Neural progenitor cell (in vitro differentiated cells): ENCODE measurements at regions not wholly inside any gene's neighbourhood (a gene's known extent, or its start where the extent isn't known, plus 50 kb on each side); places are given as distances from the start of the nearest gene placed in this dataset.

Source experiments
- DNase-seq: peaks from one replicate; pipeline ENCODE4 v3.0.0-alpha.2; 2016; ENCODE audit warnings: low spot score
- H2AFZ ChIP-seq: fragments of 200-600 bp; sonication (generic); replicated peaks from 2 replicates; pipeline ENCODE4 v1.6.1; 2016; ENCODE audit warnings: antibody characterized with exemption
- H3F3A ChIP-seq: fragments of 200-600 bp; sonication (generic); 2 replicates; pipeline ENCODE4 v1.6.1; 2016; ENCODE audit warnings: antibody characterized with exemption, low read depth
- H3K27ac ChIP-seq: fragments of 200-600 bp; sonication (generic); 2 replicates; pipeline ENCODE4 v1.5.1; 2016; ENCODE audit warnings: mild to moderate bottlenecking
- H3K27me3 ChIP-seq: fragments of 200-600 bp; sonication (generic); 2 replicates; pipeline ENCODE4 v1.6.1; 2016; ENCODE audit warnings: mild to moderate bottlenecking, moderate library complexity
- H3K36me3 ChIP-seq: fragments of 200-600 bp; sonication (generic); 2 replicates; pipeline ENCODE4 v1.5.1; 2016
- H3K4me1 ChIP-seq: fragments of 200-600 bp; sonication (generic); 2 replicates; pipeline ENCODE4 v1.6.1; 2016; ENCODE audit warnings: mixed run types
- H3K4me2 ChIP-seq: fragments of 200-600 bp; sonication (generic); 2 replicates; pipeline ENCODE4 v1.6.1; 2016
- H3K4me3 ChIP-seq: fragments of 200-600 bp; sonication (generic); 2 replicates; pipeline ENCODE4 v1.5.1; 2016
- H3K79me2 ChIP-seq: fragments of 200-600 bp; sonication (generic); 2 replicates; pipeline ENCODE4 v1.6.1; 2016; ENCODE audit warnings: low read depth
- H3K9ac ChIP-seq: fragments of 200-600 bp; sonication (generic); 2 replicates; pipeline ENCODE4 v1.6.1; 2016
- H3K9me3 ChIP-seq: fragments of 200-600 bp; sonication (generic); 2 replicates; pipeline ENCODE4 v1.5.1; 2016; ENCODE audit warnings: low read depth
- H4K20me1 ChIP-seq: fragments of 200-600 bp; sonication (generic); 2 replicates; pipeline ENCODE4 v1.6.1; 2016; ENCODE audit warnings: low read depth
- H3K27ac Mint-ChIP-seq: 3 replicates; pipeline ENCODE4 v1.8.0; 2021; ENCODE audit warnings: mixed read lengths
- H3K27me3 Mint-ChIP-seq: 2 replicates; pipeline ENCODE4 v1.8.0; 2022; ENCODE audit warnings: low read depth, mild to moderate bottlenecking, inconsistent platforms, moderate library complexity, mixed read lengths; ENCODE audit not compliant: insufficient read depth
- H3K36me3 Mint-ChIP-seq: 3 replicates; pipeline ENCODE4 v1.8.0; 2021; ENCODE audit warnings: mixed read lengths
- H3K4me1 Mint-ChIP-seq: 3 replicates; pipeline ENCODE4 v1.8.0; 2021; ENCODE audit warnings: mixed read lengths
- H3K4me3 Mint-ChIP-seq: 3 replicates; pipeline ENCODE4 v1.8.0; 2021; ENCODE audit warnings: mild to moderate bottlenecking, moderate library complexity, mixed read lengths
- H3K9me3 Mint-ChIP-seq: 3 replicates; pipeline ENCODE4 v1.8.0; 2020; ENCODE audit warnings: mixed read lengths
- CTCF ChIP-seq: fragments of 200-600 bp; sonication (generic); IDR thresholded peaks from 2 replicates; pipeline ENCODE4 v1.5.1; 2017; ENCODE audit warnings: antibody characterized with exemption, mild to moderate bottlenecking
- EZH2 ChIP-seq: fragments of 200-600 bp; sonication (generic); IDR thresholded peaks from 2 replicates; pipeline ENCODE4 v1.6.1; 2017; ENCODE audit warnings: antibody characterized with exemption, mild to moderate bottlenecking, moderate library complexity
- EZH2phosphoT487 ChIP-seq: fragments of 200-600 bp; sonication (generic); IDR thresholded peaks from 2 replicates; pipeline ENCODE4 v1.6.1; 2017; ENCODE audit warnings: antibody characterized with exemption

- Histone ChIP-seq H3K4me2 (no peak overlapping the region), H3K9me3 (no peaks in the 10 kb centered on the region), H4K20me1 (no peaks in the 10 kb centered on the region), H3F3A (peaks cover 23% of the 10 kb centered on the region), H3K9ac (no peak overlapping the region), H3K27me3 (no peaks in the 10 kb centered on the region), H3K4me3 (no peak overlapping the region), H3K36me3 (no peaks in the 10 kb centered on the region), H3K4me1 (peaks cover 28% of the 10 kb centered on the region), H2AFZ (peak overlapping the region; percentile 37), H3K79me2 (no peaks in the 10 kb centered on the region), H3K27ac (no peak overlapping the region)
- H3K4me1 Mint-ChIP-seq, result peaks cover 60% of the 10 kb centered on the region
- no peak overlapping the region for H3K4me3 Mint-ChIP-seq
- TF ChIP-seq EZH2, result no peak
- TF ChIP-seq CTCF, result no peak
- TF ChIP-seq EZH2phosphoT487, result no peak
- no peaks in the 10 kb centered on the region for H3K36me3 Mint-ChIP-seq
- H3K27ac Mint-ChIP-seq, result peak overlapping the region; percentile 82
- no peak for DNase-seq
- H3K9me3 Mint-ChIP-seq, result no peaks in the 10 kb centered on the region
- H3K27me3 Mint-ChIP-seq, result peaks cover 18% of the 10 kb centered on the region
These were observed 63.6 kb upstream of the SH3RF3 start for GRCh38 chr2:109065391-109065734.

GRCh38 chr2:109064660-109065390 is 64.2 kb upstream of the SH3RF3 start:
- H3K36me3 Mint-ChIP-seq, result no peaks in the 10 kb centered on the region
- no peaks in the 10 kb centered on the region for H3K9me3 Mint-ChIP-seq
- no peak overlapping the region for H3K4me3 ChIP-seq
- H3K9ac ChIP-seq, result no peak overlapping the region
- H3K4me3 Mint-ChIP-seq, result no peak overlapping the region
- H3K36me3 ChIP-seq, result no peaks in the 10 kb centered on the region
- peaks cover 23% of the 10 kb centered on the region for H3F3A ChIP-seq
- no peak for TF ChIP-seq EZH2
- no peak for TF ChIP-seq CTCF
- no peak for TF ChIP-seq EZH2phosphoT487
- no peak overlapping the region for H3K27ac ChIP-seq
- DNase-seq, result no peak
- H2AFZ ChIP-seq, result no peak overlapping the region
- no peak overlapping the region for H3K4me2 ChIP-seq
- no peaks in the 10 kb centered on the region for H3K9me3 ChIP-seq
- H3K4me1 ChIP-seq, result peaks cover 24% of the 10 kb centered on the region
- H3K4me1 Mint-ChIP-seq, result peaks cover 56% of the 10 kb centered on the region
- no peaks in the 10 kb centered on the region for H4K20me1 ChIP-seq
- H3K27me3 ChIP-seq, result no peaks in the 10 kb centered on the region
- H3K27ac Mint-ChIP-seq, result peak overlapping the region; percentile 82
- peaks cover 17% of the 10 kb centered on the region for H3K27me3 Mint-ChIP-seq
- no peaks in the 10 kb centered on the region for H3K79me2 ChIP-seq

GRCh38 chr2:109062859-109063700 is 65.9 kb upstream of the SH3RF3 start:
- Histone ChIP-seq H3K4me2 (no peak overlapping the region), H2AFZ (peak overlapping the region; percentile 77), H3F3A (peaks cover 21% of the 10 kb centered on the region), H3K36me3 (no peaks in the 10 kb centered on the region), H3K9ac (no peak overlapping the region), H3K27ac (no peak overlapping the region), H3K27me3 (no peaks in the 10 kb centered on the region), H4K20me1 (no peaks in the 10 kb centered on the region), H3K9me3 (no peaks in the 10 kb centered on the region), H3K4me1 (peaks cover 25% of the 10 kb centered on the region), H3K4me3 (no peak overlapping the region), H3K79me2 (no peaks in the 10 kb centered on the region)
- H3K9me3 Mint-ChIP-seq, result no peaks in the 10 kb centered on the region
- no peak overlapping the region for H3K4me3 Mint-ChIP-seq
- TF ChIP-seq CTCF, result no peak
- no peak for TF ChIP-seq EZH2
- no peak for TF ChIP-seq EZH2phosphoT487
- H3K4me1 Mint-ChIP-seq, result peaks cover 57% of the 10 kb centered on the region
- peaks cover 26% of the 10 kb centered on the region for H3K27me3 Mint-ChIP-seq
- H3K27ac Mint-ChIP-seq, result peak overlapping the region; percentile 63
- H3K36me3 Mint-ChIP-seq, result no peaks in the 10 kb centered on the region
- DNase-seq, result no peak
